ENCODE measurements at regions not wholly inside any gene's neighbourhood (a gene's known extent, or its start where the extent isn't known, plus 50 kb on each side); places are given as distances from the start of the nearest gene placed in this dataset.

DNA sequence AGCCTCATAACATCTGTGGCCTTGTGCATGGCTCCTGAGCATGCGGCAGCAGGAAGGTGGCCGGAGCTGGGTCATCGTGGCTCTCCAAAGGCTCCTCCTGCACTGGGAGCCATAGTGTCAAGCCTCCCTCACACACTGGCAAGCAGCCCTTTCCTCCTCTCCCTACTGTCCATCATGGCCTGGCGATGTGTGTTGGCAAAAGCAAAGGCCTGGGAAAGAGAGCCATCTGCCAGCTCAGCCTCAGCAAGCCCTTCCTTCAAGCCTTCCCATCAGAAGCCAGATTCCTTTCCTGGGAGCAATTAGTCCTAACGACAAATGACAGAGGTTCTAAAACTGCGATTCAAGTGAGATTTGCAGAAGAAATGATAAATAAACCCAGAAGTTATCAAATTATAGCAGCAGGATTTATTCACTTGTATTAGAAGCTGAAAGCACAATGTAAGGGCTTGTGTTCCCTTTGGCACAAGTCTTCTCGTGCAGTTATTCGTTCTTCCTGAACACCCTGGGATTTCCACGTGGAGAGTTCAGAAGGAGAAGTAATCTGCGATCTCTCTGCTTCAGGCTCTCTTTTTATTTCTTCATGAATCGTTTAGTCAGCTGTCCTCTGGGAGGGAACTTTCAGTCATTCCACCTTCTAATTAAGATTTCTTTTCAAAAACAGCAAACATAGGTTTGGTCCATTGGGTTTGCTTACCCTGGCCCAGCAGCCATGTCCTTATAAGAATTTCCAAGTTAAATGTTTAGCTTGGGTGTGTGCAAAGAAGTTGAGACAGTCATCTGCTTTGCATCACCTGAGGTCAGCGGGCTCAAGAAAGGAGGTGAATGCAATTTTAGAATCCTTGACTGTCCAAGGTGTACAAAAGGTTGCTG, 110.3 kb upstream of the TMC3 start:
- Histone ChIP-seq H3K27me3 (ENCODE audit: insufficient read depth, low read depth) (no peaks in the 10 kb centered on the region), H3K9ac (no peak overlapping the region), H3K36me3 (ENCODE audit: insufficient read depth) (no peaks in the 10 kb centered on the region), H3K27ac (no peak overlapping the region), H3K4me1 (ENCODE audit: low read depth, poor library complexity, severe bottlenecking) (no peaks in the 10 kb centered on the region), H3K4me3 (IDR thresholded peaks at IDR 0.05; ENCODE audit: insufficient read depth, low read depth, low read length) (no peak overlapping the region), H4K20me1 (ENCODE audit: insufficient read depth) (no peaks in the 10 kb centered on the region), H3K79me2 (ENCODE audit: insufficient read depth, low read depth) (no peaks in the 10 kb centered on the region), H2AFZ (ENCODE audit: low read depth) (no peak overlapping the region), H3K4me2 (no peak overlapping the region)
- TF ChIP-seq, protein P1, sequence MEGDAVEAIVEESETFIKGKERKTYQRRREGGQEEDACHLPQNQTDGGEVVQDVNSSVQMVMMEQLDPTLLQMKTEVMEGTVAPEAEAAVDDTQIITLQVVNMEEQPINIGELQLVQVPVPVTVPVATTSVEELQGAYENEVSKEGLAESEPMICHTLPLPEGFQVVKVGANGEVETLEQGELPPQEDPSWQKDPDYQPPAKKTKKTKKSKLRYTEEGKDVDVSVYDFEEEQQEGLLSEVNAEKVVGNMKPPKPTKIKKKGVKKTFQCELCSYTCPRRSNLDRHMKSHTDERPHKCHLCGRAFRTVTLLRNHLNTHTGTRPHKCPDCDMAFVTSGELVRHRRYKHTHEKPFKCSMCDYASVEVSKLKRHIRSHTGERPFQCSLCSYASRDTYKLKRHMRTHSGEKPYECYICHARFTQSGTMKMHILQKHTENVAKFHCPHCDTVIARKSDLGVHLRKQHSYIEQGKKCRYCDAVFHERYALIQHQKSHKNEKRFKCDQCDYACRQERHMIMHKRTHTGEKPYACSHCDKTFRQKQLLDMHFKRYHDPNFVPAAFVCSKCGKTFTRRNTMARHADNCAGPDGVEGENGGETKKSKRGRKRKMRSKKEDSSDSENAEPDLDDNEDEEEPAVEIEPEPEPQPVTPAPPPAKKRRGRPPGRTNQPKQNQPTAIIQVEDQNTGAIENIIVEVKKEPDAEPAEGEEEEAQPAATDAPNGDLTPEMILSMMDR (conservative IDR thresholded peaks at IDR 0.05; ENCODE audit: low read depth, low read length): no peak

- Histone ChIP-seq H3K79me2 (ENCODE audit: insufficient read depth, low read depth) (no peaks in the 10 kb centered on the region), H3K36me3 (ENCODE audit: insufficient read depth) (no peaks in the 10 kb centered on the region), H3K4me2 (no peak overlapping the region), H3K27me3 (ENCODE audit: insufficient read depth, low read depth) (no peaks in the 10 kb centered on the region), H2AFZ (ENCODE audit: low read depth) (no peak overlapping the region), H3K4me3 (IDR thresholded peaks at IDR 0.05; ENCODE audit: insufficient read depth, low read depth, low read length) (no peak overlapping the region), H3K4me1 (ENCODE audit: low read depth, poor library complexity, severe bottlenecking) (no peaks in the 10 kb centered on the region), H3K27ac (no peak overlapping the region), H3K9ac (no peak overlapping the region), H4K20me1 (ENCODE audit: insufficient read depth) (no peaks in the 10 kb centered on the region)
- TF ChIP-seq, protein P1 (conservative IDR thresholded peaks at IDR 0.05; ENCODE audit: low read depth, low read length): no peak
Observed at GRCh38 chr15:81483496-81483895, 109.5 kb upstream of the TMC3 start.

GRCh38 chr15:81481346-81481745, 107.3 kb upstream of the TMC3 start:
- Histone ChIP-seq H2AFZ (ENCODE audit: low read depth) (no peak overlapping the region), H3K9ac (no peak overlapping the region), H3K4me3 (IDR thresholded peaks at IDR 0.05; ENCODE audit: insufficient read depth, low read depth, low read length) (no peak overlapping the region), H3K27me3 (ENCODE audit: insufficient read depth, low read depth) (no peaks in the 10 kb centered on the region), H4K20me1 (ENCODE audit: insufficient read depth) (no peaks in the 10 kb centered on the region), H3K27ac (no peak overlapping the region), H3K4me1 (ENCODE audit: low read depth, poor library complexity, severe bottlenecking) (no peaks in the 10 kb centered on the region), H3K36me3 (ENCODE audit: insufficient read depth) (no peaks in the 10 kb centered on the region), H3K79me2 (ENCODE audit: insufficient read depth, low read depth) (no peaks in the 10 kb centered on the region), H3K4me2 (no peak overlapping the region)
- TF ChIP-seq, protein P1 (conservative IDR thresholded peaks at IDR 0.05; ENCODE audit: low read depth, low read length): no peak

GRCh38 chr15:81480645-81481053, 106.6 kb upstream of the TMC3 start:
- Histone ChIP-seq H3K79me2 (ENCODE audit: insufficient read depth, low read depth) (no peaks in the 10 kb centered on the region), H3K4me2 (no peak overlapping the region), H3K9ac (no peak overlapping the region), H3K4me3 (IDR thresholded peaks at IDR 0.05; ENCODE audit: insufficient read depth, low read depth, low read length) (no peak overlapping the region), H3K27ac (no peak overlapping the region), H3K4me1 (ENCODE audit: low read depth, poor library complexity, severe bottlenecking) (no peaks in the 10 kb centered on the region), H4K20me1 (ENCODE audit: insufficient read depth) (no peaks in the 10 kb centered on the region), H2AFZ (ENCODE audit: low read depth) (no peak overlapping the region), H3K27me3 (ENCODE audit: insufficient read depth, low read depth) (no peaks in the 10 kb centered on the region), H3K36me3 (ENCODE audit: insufficient read depth) (no peaks in the 10 kb centered on the region)
- TF ChIP-seq, protein P1 (conservative IDR thresholded peaks at IDR 0.05; ENCODE audit: low read depth, low read length): peak; percentile 94

Measured in KMS-11 (cell line).